DND-41 (cell line): ENCODE measurements at regions not wholly inside any gene's neighbourhood (a gene's known extent, or its start where the extent isn't known, plus 50 kb on each side); places are given as distances from the start of the nearest gene placed in this dataset.
"Not testable (repeated sequence)": the region's sequence is repeated elsewhere in the genome, so short reads cannot be mapped to it uniquely, and the experiment has no call there.

Experiments
- ATAC-seq: fragments of 200-7000 bp; cut with Tn5 transposase; 3 replicates; pipeline ENCODE4 v1.9.1; 2021; ENCODE audit warnings: low read depth; ENCODE audit not compliant: insufficient read depth
- DNase-seq: peaks from one replicate; pipeline ENCODE4 v3.0.0-alpha.2; 2020
- H2AFZ ChIP-seq: 2 replicates; pipeline ENCODE4 v1.6.0; 2012; ENCODE audit warnings: low read depth, low read length
- H3K27ac ChIP-seq: 2 replicates; pipeline ENCODE4 v1.5.1; 2012; ENCODE audit warnings: low read length, inconsistent platforms
- H3K27me3 ChIP-seq: fragments of 200-600 bp; sonication (generic); 2 replicates; pipeline ENCODE4 v1.6.0; 2012; ENCODE audit warnings: low read length, mild to moderate bottlenecking, inconsistent platforms; ENCODE audit not compliant: insufficient read depth, poor library complexity
- H3K36me3 ChIP-seq: 2 replicates; pipeline ENCODE4 v1.5.1; 2012; ENCODE audit warnings: low read length, inconsistent platforms; ENCODE audit not compliant: insufficient read depth
- H3K4me1 ChIP-seq: 2 replicates; pipeline ENCODE4 v1.5.1; 2012; ENCODE audit warnings: mild to moderate bottlenecking, low read length; ENCODE audit not compliant: insufficient read depth
- H3K4me2 ChIP-seq: 2 replicates; pipeline ENCODE4 v1.6.0; 2012; ENCODE audit warnings: mild to moderate bottlenecking, moderate library complexity, low read length, inconsistent platforms; ENCODE audit not compliant: insufficient read depth
- H3K4me3 ChIP-seq, 2 experiments: fragments of 200-600 bp in 1 of 2; shearing (Covaris generic) in 1 of 2; 2 replicates each; pipeline ENCODE4 v1.5.1; 2012 to 2016; ENCODE audit warnings: inconsistent platforms in 2 of 2, low read length in 2 of 2, mild to moderate bottlenecking in 2 of 2, low read depth in 1 of 2, moderate library complexity in 1 of 2
- H3K79me2 ChIP-seq: 2 replicates; pipeline ENCODE4 v1.6.0; 2012; ENCODE audit warnings: low read length, inconsistent platforms; ENCODE audit not compliant: insufficient read depth
- H3K9ac ChIP-seq: 2 replicates; pipeline ENCODE4 v1.6.0; 2012; ENCODE audit warnings: low read depth, mild to moderate bottlenecking, inconsistent platforms, low read length, moderate library complexity
- H3K9me3 ChIP-seq: 2 replicates; pipeline ENCODE4 v1.5.1; 2012; ENCODE audit warnings: low read length, moderate library complexity, mild to moderate bottlenecking, inconsistent platforms; ENCODE audit not compliant: insufficient read depth, severe bottlenecking
- H4K20me1 ChIP-seq: 2 replicates; pipeline ENCODE4 v1.6.0; 2012; ENCODE audit warnings: low read length; ENCODE audit not compliant: insufficient read depth
- CTCF ChIP-seq: IDR thresholded peaks from 2 replicates; pipeline ENCODE4 v1.5.1; 2012; ENCODE audit warnings: borderline replicate concordance, low read length, moderate library complexity, mild to moderate bottlenecking; ENCODE audit not compliant: poor library complexity, severe bottlenecking; ENCODE audit errors: extremely low read depth
- EZH2 ChIP-seq: IDR thresholded peaks from 3 replicates; pipeline ENCODE4 v1.6.1; 2012; ENCODE audit warnings: borderline replicate concordance, low read depth, mild to moderate bottlenecking, moderate library complexity, low read length, inconsistent platforms; ENCODE audit not compliant: severe bottlenecking

DNA sequence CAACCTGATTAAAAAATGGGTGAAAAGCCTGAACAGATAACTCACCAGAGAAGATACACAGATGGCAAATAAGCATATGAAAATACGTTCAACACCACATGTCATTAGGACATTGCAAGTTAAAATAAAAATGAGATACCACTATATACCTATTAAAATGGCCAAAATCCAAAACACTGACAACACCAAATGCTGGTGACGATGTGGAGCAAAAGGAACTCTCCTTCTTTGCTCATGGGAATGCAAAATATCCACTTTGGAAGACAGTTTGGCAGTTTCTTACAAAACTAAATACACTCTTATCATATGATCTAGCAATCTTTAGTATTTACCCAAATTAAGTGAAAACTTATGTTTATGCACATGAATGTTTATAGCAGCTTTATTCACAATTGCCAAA lies 100.5 kb upstream of the ARID1B start:
- Histone ChIP-seq H3K27ac (no peak overlapping the region), H3K4me1 (no peaks in the 10 kb centered on the region), H3K36me3 (no peaks in the 10 kb centered on the region), H3K79me2 (no peaks in the 10 kb centered on the region), H3K9ac (no peak overlapping the region), H3K4me2 (no peak overlapping the region), H3K27me3 (no peaks in the 10 kb centered on the region), H3K4me3 (no peak overlapping the region), H3K9me3 (no peaks in the 10 kb centered on the region), H2AFZ (no peak overlapping the region), H4K20me1 (no peaks in the 10 kb centered on the region)
- TF ChIP-seq EZH2 (no peak), CTCF (no peak)
- DNase-seq (no peak), ATAC-seq (no peak)

DNA sequence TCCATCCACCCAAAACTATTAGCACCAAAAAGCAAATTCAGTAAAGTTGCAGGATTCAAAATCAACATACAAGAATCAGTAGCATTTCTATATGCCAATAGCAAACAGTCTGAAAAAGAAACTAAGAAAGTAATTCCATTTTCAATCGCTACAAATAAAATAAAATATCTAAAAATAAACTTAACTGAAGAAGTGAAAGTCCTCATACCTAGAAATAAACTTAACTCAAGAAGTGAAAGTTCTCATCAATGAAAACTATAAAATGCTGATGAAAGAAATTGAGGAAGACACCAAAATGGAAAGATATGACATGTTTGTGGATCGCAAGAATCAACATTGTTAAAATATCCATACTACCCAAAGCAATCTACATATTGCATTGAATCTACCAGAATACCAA lies 103.0 kb upstream of the ARID1B start:
- DNase-seq (no peak), ATAC-seq (no peak)
- Histone ChIP-seq H3K4me1 (no peaks in the 10 kb centered on the region), H3K9me3 (no peaks in the 10 kb centered on the region), H3K36me3 (no peaks in the 10 kb centered on the region), H3K9ac (no peak overlapping the region), H3K27ac (no peak overlapping the region), H4K20me1 (no peaks in the 10 kb centered on the region), H3K4me2 (no peak overlapping the region), H3K4me3 (no peak overlapping the region), H3K79me2 (no peaks in the 10 kb centered on the region), H2AFZ (no peak overlapping the region), H3K27me3 (no peaks in the 10 kb centered on the region)
- TF ChIP-seq EZH2 (no peak), CTCF (no peak)

DNA sequence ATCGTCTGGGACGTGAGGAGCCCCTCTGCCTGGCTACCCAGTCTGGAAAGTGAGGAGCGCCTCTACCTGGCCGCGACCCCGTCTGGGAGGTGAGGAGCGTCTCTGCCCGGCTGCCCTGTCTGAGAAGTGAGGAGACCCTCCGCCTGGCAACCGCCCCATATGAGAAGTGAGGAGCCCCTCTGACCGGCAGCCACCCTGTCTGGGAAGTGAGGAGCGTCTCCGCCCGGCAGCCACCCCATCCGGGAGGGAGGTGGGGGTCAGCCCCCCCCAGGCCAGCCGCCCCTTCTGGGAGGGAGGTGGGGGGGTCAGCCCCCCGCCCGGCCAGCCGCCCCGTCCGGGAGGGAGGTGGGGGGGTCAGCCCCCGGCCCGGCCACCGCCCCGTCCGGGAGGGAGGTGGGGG lies 107.1 kb upstream of the ARID1B start:
- not testable (repeated sequence) for H3K27me3 ChIP-seq, ATAC-seq, H3K4me2 ChIP-seq, H3K9ac ChIP-seq, H3K36me3 ChIP-seq, H2AFZ ChIP-seq, H3K27ac ChIP-seq, H3K4me1 ChIP-seq, H4K20me1 ChIP-seq, H3K79me2 ChIP-seq, H3K4me3 ChIP-seq, H3K9me3 ChIP-seq, DNase-seq

DNA sequence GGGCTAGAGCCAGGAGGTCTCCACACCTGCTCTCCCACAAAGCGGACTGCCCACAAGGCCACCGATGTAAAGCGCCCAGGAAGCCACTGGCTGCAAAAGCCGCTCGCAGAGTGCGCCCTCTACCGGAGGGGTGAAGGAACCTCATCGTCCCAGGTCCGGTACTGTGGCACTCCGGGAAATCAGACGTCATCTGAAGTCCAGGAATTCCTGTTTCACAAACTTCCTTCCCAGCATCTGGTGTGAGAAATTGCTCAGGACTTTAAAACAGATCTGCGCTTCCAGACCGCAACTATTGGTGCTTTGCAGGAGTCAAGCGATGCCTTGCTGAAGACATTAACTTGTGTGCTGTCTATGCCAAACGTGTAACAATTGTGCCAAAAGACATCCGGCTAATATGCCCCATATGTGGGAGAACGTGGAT lies 115.1 kb upstream of the ARID1B start:
- no peaks in the 10 kb centered on the region for H3K4me1 ChIP-seq
- no peak overlapping the region for H3K9ac ChIP-seq
- no peaks in the 10 kb centered on the region for H3K79me2 ChIP-seq
- TF ChIP-seq EZH2 (no peak), CTCF (peak; percentile 30)
- H3K27me3 ChIP-seq = no peaks in the 10 kb centered on the region
- DNase-seq = no peak
- no peak for ATAC-seq
- no peaks in the 10 kb centered on the region for H3K9me3 ChIP-seq
- no peaks in the 10 kb centered on the region for H3K36me3 ChIP-seq
- H3K4me3 ChIP-seq = no peak overlapping the region
- no peak overlapping the region for H3K4me2 ChIP-seq
- H4K20me1 ChIP-seq = no peaks in the 10 kb centered on the region
- H3K27ac ChIP-seq = no peak overlapping the region
- no peak overlapping the region for H2AFZ ChIP-seq
